ENCODE measurements at regions not wholly inside any gene's neighbourhood (a gene's known extent, or its start where the extent isn't known, plus 50 kb on each side); places are given as distances from the start of the nearest gene placed in this dataset.
"Not testable (repeated sequence)": the region's sequence is repeated elsewhere in the genome, so short reads cannot be mapped to it uniquely, and the experiment has no call there.

DNA sequence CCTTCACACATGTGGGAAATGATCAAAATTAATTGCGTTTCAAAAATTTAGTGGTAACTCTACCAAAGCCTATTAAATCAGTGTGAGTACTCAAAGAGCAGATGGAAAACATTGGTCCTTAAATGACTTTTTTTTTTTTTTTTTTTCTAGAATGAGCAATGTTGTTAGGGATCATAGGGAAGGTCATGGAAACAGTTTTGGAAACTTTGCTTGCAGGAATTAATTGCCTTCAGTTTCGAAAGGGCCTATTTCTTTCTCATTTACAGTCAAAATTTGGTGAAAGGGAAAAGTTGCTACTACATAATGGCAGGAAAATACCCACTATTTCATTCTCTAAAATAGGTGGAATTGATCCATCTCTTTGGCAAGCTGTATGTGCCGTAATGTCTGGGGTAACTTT, 160.9 kb downstream of the RTL9 start:
- DNase-seq, result no peak

DNA sequence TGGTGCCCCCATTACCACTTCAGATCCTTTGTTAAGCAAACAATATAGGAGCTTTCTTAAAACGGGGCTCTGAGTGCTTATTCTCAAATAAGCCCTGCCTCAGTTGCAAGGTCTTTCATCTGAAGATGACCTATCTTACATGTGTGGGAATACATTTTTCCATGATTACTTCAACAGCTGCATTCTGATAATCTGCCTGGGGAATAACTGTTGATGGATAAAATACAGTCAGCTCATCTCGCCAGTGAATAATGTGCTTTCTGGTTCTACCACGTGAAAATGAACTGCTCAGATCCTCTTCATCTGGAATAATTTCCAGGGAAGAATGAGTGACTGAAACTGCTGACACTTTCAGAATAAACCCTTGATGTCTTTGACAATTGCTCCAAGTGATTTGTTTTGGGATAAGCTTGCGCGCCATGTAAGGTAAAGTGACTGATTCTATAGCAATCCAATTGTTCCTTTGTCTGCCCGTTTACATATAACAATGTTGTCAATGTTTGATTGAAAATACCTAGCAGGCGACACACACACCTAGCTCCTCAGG, 161.3 kb downstream of the RTL9 start:
- no peak for DNase-seq

DNA sequence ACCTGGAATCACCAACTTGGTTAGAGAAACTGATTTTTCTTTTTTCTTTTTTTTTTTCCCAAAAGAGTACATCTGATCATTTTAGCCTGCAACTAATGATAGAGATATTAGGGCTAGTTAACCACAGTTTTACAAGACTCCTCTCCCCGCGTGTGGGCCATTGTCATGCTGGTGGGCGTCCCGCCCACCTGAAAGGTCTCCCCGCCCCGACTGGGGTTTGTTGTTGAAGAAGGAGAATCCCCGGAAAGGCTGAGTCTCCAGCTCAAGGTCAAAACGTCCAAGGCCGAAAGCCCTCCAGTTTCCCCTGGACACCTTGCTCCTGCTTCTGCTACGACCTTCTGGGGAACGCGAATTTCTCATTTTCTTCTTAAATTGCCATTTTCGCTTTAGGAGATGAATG, 162.0 kb downstream of the RTL9 start:
- not testable (repeated sequence) for DNase-seq

DNA sequence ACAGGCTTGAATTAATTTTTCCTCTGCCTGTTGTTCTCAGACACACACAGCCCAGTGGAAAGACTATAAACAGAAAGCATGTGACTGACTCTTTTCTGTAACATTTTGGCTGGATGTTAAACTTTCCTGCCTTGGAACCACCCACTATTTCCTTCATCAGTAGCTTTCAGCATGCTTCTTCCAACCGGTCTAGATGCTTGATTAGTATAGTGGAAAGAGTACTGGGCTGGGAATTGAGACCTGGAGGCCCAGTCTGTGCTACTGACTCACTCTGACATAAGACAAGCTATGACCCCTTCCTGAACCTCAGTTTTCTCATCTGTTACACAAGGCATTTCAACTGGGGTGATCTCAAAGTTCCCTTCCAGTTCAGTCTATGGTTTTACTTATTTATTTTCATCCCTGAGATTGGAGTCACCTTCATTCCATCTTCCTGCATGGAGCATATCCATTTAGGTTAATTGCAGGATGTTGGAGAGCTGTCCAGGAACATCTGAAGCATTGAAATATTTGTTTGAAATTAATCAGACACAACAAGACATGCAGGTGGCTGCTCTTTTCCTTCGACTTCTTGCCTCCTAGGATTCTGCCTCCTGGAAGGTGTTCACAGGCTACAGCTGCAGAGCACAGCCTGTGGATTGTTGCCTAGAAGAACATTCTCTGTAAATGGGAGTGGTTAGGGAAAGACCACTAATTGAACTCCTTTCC, 173.4 kb downstream of the RTL9 start:
- no peak for DNase-seq

DNA sequence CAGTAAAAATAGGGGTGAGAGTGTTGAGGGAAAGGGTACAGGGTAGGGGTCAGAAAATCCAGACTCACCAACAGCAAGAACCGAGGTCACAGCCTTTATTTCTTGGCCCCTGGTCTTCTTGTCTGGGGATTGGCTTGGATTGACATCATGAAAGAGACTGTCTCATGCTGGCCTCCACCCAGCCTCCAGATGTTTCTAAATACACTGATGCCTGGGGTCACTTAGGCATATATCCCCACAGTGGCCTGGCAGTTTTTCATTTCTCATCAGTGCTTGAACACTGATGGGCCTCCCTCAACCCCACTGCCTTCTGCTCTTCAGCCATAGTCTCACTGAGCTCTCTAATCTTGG, 173.9 kb downstream of the RTL9 start:
- no peak for DNase-seq

DNA sequence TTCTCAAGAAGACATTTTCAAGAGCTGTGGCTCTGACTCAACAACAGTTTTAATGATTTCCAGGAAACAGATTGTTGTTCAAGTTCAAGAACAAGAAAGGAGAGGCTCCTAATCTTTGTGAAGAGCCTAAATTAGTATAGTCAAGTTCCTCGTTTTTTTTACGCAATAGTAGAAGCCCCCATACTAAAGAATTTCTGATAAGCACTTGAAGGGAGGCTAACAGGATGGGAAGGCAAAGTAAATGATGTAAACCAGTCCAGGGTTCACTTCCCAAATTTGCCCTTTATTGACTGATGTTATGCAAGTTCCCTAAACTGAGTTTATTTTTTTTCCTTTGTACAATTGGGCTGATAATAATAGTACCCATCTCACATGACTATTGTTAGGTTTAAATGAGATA, 178.2 kb downstream of the RTL9 start:
- no peak for DNase-seq

DNA sequence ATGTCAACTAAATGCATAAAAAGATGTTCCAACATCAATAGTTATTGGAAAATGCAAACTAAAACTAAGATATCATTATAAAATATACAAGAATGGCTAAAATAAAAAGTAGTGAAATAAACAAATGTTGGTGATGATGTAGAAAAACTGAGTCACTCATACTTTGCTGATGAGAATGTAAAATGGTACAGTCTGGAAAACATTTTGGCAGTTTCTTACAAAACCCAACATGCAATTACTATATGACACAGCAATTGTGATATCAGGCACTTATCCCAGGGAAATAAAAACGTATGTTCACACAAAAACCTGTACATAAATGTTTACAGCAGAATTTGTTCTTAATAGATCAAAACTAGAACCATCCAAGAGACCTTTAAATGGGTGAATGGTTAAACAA, 182.6 kb downstream of the RTL9 start:
- no peak for DNase-seq

DNA sequence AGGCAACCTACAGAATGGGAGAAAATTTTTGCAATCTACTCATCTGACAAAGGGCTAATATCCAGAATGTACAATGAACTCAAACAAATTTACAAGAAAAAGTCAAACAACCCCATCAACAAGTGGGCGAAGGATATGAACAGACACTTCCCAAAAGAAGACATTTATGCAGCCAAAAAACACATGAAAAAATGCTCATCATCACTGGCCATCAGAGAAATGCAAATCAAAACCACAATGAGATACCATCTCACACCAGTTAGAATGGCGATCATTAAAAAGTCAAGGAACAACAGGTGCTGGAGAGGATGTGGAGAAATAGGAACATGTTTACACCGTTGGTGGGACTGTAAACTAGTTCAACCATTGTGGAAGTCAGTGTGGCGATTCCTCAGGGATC, 192.2 kb downstream of the RTL9 start:
- not testable (repeated sequence) for DNase-seq

DNA sequence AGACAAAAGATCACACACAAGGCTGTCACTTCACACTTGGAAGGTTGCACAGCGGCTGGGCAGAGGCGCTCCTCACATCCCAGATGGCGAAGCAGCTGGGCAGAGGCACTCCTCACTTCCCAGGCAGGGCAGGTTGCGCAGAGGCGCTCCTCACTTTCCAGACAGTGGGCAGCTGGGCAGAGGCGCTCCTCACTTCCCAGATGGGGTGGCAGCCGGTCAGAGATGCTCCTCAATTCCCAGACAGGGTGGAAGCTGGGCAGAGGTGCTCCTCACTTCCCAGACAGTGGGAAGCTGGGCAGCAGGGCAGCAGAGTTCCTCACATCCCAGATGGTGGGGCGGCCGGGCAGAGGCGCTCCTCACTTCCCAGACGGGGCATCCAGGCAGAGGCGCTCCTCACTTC, 199.2 kb downstream of the RTL9 start:
- no peak for DNase-seq

DNA sequence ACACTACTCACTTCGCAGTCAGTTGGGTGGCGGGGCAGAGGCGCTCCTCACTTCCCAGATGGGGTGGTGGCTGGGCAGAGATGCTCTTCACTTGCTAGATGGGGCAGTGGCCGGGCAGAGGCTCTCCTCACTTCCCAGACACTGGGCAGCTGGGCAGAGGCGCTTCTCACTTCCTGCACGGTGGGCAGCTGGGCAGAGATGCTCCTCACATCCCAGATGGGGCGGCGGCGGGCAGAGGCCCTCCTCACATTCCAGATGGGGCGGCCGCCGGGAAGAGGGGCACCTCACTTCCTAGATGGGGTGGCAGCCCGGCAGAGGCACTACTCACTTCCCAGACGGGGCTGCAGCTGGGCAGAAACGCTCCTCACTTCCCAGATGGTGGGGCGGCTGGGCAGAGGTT, 199.8 kb downstream of the RTL9 start:
- no peak for DNase-seq

DNA sequence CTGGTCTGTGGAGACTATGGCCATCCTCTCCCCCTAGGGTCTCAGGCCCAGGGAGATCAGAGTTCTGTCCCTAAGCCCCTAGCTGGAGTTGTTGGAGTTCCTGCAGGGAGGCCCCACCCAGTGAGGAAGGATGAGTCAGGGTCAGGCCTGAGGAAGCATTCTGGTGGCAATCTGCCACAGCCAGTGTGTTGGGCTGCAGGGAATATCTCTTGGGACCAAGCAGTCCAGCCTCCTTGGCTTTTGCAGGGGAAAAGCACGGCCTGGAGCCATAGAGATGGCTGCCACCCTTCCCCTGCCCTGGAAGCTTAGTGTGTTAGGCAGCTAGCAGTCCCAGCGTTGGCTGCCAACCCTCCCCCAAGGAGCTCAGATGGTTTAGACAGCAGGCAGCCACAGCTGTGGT, 202.4 kb downstream of the RTL9 start:
- no peak for DNase-seq

DNA sequence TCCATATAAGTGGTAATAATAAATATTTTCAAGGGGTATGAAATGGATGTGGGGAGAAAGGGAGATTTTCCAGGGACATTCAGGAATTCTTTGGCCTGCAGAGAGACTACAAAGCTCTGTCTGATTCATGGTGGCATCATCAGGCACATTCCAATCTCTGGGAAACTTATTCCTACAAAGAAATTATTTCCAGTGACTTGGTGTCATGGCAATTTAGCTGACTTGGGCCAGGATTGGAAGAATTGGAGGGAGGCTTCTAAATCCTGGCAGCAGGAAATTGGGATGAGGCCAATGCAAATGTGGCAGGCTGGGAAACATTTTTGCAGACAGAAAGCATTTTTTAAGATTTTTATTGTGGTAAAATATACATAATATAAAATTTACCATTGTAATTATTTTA, 204.6 kb downstream of the RTL9 start:
- DNase-seq, result no peak

DNA sequence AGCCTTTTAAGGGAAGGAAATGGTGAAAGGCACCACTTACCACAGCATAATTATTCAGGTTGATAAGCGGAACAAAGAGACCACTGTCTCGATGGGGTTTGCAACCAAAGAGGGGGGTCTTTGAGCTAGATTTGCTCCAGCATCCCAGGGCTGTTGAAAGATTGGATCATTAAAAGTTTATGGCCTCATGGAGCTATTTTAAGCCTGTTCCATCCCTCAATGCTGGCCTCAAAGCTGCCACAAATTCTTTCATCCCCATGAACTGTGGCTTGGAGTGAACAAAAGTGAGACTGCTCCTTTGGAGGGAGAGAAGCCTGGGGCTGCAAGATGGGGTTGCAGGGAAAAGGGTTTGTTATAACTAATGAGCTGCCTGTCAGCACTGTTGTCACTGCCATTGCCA, 209.8 kb downstream of the RTL9 start:
- DNase-seq, result no peak

DNA sequence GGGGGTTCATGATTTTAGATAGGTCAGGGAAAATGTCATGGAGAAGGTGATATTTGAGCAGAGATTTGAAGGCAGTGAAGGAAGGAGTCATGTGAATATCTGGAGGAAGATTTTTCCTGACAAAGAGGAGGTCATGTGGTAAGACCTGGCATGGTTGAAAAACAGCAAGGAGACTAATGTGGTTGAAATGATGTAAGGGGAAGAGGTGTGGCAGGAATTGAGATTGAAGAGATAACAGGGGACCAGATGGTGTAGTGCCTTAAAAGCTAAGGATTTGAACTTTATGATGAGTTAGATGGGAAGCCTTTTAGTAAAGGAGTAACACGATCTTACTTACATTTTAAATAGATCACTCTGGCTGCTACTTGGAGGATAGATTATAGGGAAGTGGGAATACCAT, 210.9 kb downstream of the RTL9 start:
- DNase-seq, result no peak

DNA sequence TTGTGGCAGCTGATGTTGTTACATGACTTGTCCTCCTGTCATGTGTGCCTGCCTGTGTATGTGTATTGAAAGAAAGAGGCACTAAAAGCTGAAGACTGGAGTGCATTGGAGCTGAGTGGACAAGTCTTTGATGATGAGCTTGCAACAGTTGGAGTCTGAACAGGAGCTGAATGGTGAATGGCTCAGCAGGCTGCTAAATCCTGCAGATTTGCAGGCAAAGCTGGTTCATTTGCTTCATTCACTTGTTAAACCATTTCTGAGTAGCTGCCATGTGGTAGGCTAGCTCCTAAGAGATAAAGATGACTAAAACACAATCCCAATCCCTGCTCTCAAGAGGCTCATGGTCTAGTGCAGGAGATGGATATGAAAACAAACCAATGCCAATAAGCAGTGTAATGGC, 217.3 kb downstream of the CHRDL1 start:
- no peak for DNase-seq

DNA sequence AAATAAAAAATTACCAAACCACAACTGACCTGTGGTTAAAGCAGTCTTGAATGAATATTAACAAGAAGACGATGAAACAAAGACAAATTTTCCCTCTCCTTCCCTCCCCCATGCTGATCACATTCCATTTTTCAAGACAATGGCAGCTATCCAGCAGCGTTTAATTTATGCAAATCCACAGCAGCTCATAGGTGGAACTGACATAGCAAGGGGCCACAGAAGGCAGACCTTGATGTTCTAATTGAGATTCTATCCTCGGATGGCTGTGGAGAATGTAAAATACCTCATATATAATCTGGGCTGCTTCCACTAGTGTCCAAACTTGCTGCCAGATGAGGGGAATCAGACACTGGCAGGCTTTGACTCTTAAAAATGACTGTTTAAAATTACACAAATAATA, 211.5 kb downstream of the CHRDL1 start:
- DNase-seq, result no peak

DNA sequence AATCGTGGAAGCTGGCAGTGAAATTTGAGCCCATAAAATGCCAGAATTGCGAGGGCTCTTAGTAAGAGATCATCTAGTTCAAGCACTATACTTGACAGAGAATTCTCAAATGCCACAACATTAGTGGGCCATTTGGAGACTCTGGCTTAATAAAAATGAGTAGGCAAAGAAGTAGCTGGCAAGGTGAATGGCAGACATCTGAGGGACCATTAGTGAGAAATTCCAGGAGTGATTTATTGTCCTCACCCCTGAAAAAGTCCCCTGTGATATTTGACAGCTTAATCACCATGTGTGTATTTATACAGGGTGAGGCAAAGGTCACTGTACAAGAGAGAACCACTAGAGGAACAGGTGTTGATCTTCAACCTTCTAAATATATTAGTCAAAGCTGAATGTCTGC, 207.5 kb downstream of the CHRDL1 start:
- no peak for DNase-seq

DNA sequence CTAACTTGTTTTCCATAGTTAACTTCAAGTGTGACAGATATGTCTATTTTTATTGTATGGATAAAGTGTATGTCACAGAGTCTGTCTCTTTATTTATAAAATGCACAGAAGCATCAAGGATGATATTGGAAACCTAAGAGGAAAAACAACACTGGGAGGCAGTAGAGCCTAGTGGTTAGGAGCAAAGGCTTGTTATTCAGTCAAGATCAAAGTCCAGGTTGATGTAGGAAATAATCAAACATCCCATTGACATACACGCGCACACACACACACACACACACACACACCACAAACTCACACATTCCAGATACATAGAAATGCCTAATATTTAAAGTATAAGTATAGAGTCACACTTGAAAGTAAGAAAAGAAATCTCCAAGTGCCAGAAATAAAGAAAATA, 206.8 kb downstream of the CHRDL1 start:
- no peak for DNase-seq

DNA sequence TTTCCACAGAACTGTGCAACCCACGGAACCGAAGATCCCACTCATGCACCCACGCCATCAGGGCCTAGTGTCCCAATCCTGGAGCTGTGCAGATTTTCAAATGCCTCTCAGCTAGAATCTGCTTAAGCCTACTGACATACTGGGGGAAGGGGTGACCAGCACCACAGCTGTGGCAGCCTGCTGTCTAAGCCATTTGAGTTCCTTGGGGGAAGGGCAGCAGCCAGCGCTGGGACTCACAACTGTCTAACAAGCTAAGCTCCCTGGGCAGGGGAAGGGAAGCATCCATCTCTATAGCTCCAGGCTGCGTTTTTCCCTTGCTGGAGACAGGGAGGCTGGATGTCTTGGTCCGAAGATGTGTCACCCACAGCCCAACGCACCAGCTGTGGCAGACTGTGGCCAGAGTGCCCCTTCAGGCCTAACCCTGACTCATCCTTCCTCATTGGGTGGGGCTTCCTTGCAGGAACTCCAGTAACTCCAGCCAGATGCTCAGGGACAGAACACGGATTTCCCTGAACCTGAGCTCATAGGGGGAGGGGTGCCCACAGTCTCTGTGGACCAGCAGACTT, 194.8 kb downstream of the CHRDL1 start:
- DNase-seq, result no peak

DNA sequence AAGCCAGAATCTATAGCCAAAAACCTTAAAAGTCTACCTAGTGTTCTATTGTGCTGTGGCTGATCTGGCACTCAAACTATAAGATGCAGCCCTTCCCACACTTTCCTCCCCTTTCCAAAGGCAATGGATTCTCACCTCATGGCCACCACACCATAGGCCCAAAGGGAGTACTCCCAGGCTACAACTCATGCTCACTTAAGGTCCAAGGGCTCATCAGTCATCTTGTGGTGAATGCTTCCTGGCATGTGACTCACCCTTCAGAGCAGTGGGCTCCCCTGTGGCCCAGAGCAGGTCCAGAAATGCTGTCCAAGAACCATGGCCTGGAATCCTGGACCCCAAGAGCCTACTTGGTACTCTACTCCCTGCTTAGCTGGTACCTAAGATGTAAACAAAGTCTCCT, 181.0 kb downstream of the CHRDL1 start:
- DNase-seq, result no peak

Data from activated CD8-positive, alpha-beta memory T cell treated with anti-CD3 and anti-CD28 coated beads for 24 hours (primary cell).